Endodermal cell (in vitro differentiated cells): ENCODE measurements at regions not wholly inside any gene's neighbourhood (a gene's known extent, or its start where the extent isn't known, plus 50 kb on each side); places are given as distances from the start of the nearest gene placed in this dataset.

Source experiments
- DNase-seq: peaks from one replicate; pipeline ENCODE4 v3.0.0-alpha.2; 2017
- H3K27ac ChIP-seq: 2 replicates; pipeline ENCODE4 v1.5.1; 2013; ENCODE audit warnings: mild to moderate bottlenecking, low read depth, low read length, moderate library complexity
- H3K27me3 ChIP-seq: 2 replicates; pipeline ENCODE4 v1.6.1; 2013; ENCODE audit warnings: mild to moderate bottlenecking, low read length, moderate library complexity; ENCODE audit not compliant: insufficient read depth, control insufficient read depth, poor library complexity, severe bottlenecking
- H3K36me3 ChIP-seq: 2 replicates; pipeline ENCODE4 v1.7.0; 2013; ENCODE audit warnings: mild to moderate bottlenecking, low read length, moderate library complexity; ENCODE audit not compliant: control insufficient read depth, insufficient read depth
- H3K4me1 ChIP-seq: one replicate; pipeline ENCODE4 v1.7.0; 2013; ENCODE audit warnings: low read length; ENCODE audit not compliant: control insufficient read depth, insufficient read depth
- H3K4me3 ChIP-seq: 2 replicates; pipeline ENCODE4 v1.5.1; 2013; ENCODE audit warnings: mild to moderate bottlenecking, low read length, moderate library complexity
- H3K9ac ChIP-seq: 2 replicates; pipeline ENCODE4 v1.6.1; 2013; ENCODE audit warnings: mild to moderate bottlenecking, low read length, moderate library complexity; ENCODE audit not compliant: poor library complexity, severe bottlenecking; ENCODE audit errors: extremely low read depth
- H3K9me3 ChIP-seq: 2 replicates; pipeline ENCODE4 v1.6.1; 2013; ENCODE audit warnings: mild to moderate bottlenecking, low read length, moderate library complexity; ENCODE audit not compliant: control insufficient read depth
- H3K27ac Mint-ChIP-seq: 2 replicates; pipeline ENCODE4 v1.8.0; 2020; ENCODE audit warnings: mixed read lengths
- H3K27me3 Mint-ChIP-seq: 2 replicates; pipeline ENCODE4 v1.8.0; 2021; ENCODE audit warnings: mild to moderate bottlenecking, mixed read lengths; ENCODE audit not compliant: insufficient read depth
- H3K36me3 Mint-ChIP-seq: 2 replicates; pipeline ENCODE4 v1.8.0; 2020; ENCODE audit warnings: low read depth, mixed read lengths
- H3K4me1 Mint-ChIP-seq: 2 replicates; pipeline ENCODE4 v1.8.0; 2020; ENCODE audit warnings: mixed read lengths
- H3K4me3 Mint-ChIP-seq: 2 replicates; pipeline ENCODE4 v1.8.0; 2020; ENCODE audit warnings: mild to moderate bottlenecking, moderate library complexity, mixed read lengths
- H3K9me3 Mint-ChIP-seq: 2 replicates; pipeline ENCODE4 v1.8.0; 2020; ENCODE audit warnings: mild to moderate bottlenecking, mixed read lengths
- CTCF ChIP-seq: fragments of 200-600 bp; sonication (generic); conservative IDR thresholded peaks from 2 replicates; pipeline ENCODE4 v1.5.0; 2021; ENCODE audit warnings: antibody characterized with exemption, mild to moderate bottlenecking
- WGBS, 2 experiments: methylation state at CpG; one replicate each; pipeline versions ENCODE4 v1.1.5 to v1.1.7; 2013; ENCODE audit warnings: missing lambda C conversion rate in 2 of 2, mixed read lengths in 1 of 2; ENCODE audit not compliant: insufficient coverage in 1 of 2, insufficient read length in 1 of 2; 5-methylcytosine and 5-hydroxymethylcytosine counted together

DNA sequence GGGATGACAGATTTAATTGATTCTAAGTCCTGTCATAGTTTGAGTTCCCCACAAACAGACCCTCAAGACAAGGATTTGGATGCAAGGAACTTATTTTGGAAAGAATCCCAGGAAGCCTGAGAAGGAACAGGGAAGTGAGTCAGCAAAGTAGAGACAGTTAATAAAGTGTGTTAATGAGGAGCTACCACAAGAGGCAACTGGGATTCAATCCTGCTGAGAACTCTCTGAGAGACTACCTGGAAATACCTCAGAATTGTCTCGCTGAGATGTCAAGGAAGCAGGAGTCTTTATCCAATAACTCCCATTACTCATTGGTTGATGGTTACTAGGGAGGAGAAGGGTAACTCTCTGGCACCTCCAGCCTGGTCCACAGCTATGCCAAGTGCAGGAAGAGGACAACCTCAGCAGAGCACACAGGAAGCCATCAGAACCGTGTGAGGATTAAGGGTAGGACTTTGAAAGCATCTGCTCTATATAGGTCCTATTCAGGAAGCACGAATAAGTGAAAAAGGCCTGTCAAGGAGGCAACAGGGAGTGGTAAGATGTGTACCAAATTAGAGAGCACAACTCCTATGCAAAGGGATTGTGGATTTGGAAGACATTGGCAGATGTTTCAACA lies 311.1 kb upstream of the KCNH8 start:
- Histone ChIP-seq H3K4me1 (peaks cover 7% of the 10 kb centered on the region), H3K27ac (no peak overlapping the region), H3K27me3 (no peaks in the 10 kb centered on the region), H3K9ac (no peak overlapping the region), H3K9me3 (no peaks in the 10 kb centered on the region), H3K4me3 (no peak overlapping the region), H3K36me3 (no peaks in the 10 kb centered on the region)
- Mint-ChIP-seq H3K36me3 (no peaks in the 10 kb centered on the region), H3K4me1 (peaks cover 13% of the 10 kb centered on the region), H3K27me3 (no peaks in the 10 kb centered on the region), H3K4me3 (no peak overlapping the region), H3K9me3 (no peaks in the 10 kb centered on the region), H3K27ac (peak overlapping the region; percentile 15)
- peak; percentile 54 for DNase-seq
- TF ChIP-seq CTCF: peak; percentile 18
- 87 to 90% methylated on average over 2 to 3 of the region's 3 CpGs for WGBS, 2 experiments

DNA sequence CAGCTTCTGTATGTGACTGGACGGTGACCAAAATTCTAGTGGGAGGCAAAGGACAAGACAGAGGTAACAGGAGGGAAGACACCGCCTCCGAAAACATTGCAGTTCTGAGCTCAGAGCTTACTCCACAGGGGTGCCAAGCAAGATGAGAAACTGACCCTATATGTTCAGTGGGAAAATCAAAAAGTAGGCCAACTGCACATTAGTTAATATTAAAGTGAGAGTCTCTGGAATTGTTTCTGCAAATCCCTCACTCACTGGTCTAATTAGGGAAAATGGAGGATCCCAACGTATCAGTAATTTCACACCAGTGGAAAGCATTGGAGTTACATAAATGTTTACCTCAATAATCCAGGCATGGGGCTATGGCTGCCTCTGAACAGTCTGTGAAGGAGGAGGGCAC lies 313.3 kb upstream of the KCNH8 start:
- TF ChIP-seq CTCF: no peak
- WGBS, 2 experiments: 92 to 93% methylated on average over 3 to 4 of the region's 4 CpGs
- no peaks in the 10 kb centered on the region for H3K9me3 Mint-ChIP-seq
- H3K36me3 Mint-ChIP-seq: no peaks in the 10 kb centered on the region
- no peaks in the 10 kb centered on the region for H3K27me3 Mint-ChIP-seq
- no peak overlapping the region for H3K4me3 Mint-ChIP-seq
- H3K4me1 Mint-ChIP-seq: peaks cover 11% of the 10 kb centered on the region
- no peak overlapping the region for H3K9ac ChIP-seq
- H3K9me3 ChIP-seq: no peaks in the 10 kb centered on the region
- no peak for DNase-seq
- H3K4me3 ChIP-seq: no peak overlapping the region
- H3K27ac ChIP-seq: no peak overlapping the region
- no peaks in the 10 kb centered on the region for H3K4me1 ChIP-seq
- H3K36me3 ChIP-seq: no peaks in the 10 kb centered on the region
- no peak overlapping the region for H3K27ac Mint-ChIP-seq
- H3K27me3 ChIP-seq: no peaks in the 10 kb centered on the region

GRCh38 chr3:18830087-18830486 lies 318.2 kb upstream of the KCNH8 start:
- Mint-ChIP-seq H3K4me3 (no peak overlapping the region), H3K4me1 (no peaks in the 10 kb centered on the region), H3K9me3 (no peaks in the 10 kb centered on the region), H3K27ac (no peak overlapping the region), H3K36me3 (no peaks in the 10 kb centered on the region), H3K27me3 (no peaks in the 10 kb centered on the region)
- Histone ChIP-seq H3K4me1 (no peaks in the 10 kb centered on the region), H3K9ac (no peak overlapping the region), H3K27me3 (no peaks in the 10 kb centered on the region), H3K4me3 (no peak overlapping the region), H3K27ac (no peak overlapping the region), H3K9me3 (no peaks in the 10 kb centered on the region), H3K36me3 (no peaks in the 10 kb centered on the region)
- 91 to 100% methylated on average over 1 to 5 of the region's 5 CpGs for WGBS, 2 experiments
- no peak for TF ChIP-seq CTCF
- DNase-seq: no peak
